Fibroblast of lung (primary cell): ENCODE measurements at regions not wholly inside any gene's neighbourhood (a gene's known extent, or its start where the extent isn't known, plus 50 kb on each side); places are given as distances from the start of the nearest gene placed in this dataset.

Experiments used
- EZH2 ChIP-seq: IDR thresholded peaks from 2 replicates; pipeline ENCODE4 v1.5.1; 2012; ENCODE audit warnings: low read length, control low read depth, mild to moderate bottlenecking; ENCODE audit errors: missing control alignments
- TF ChIP-seq, protein P1 (sequence below), 2 donors: IDR thresholded peaks in 1 of 2; conservative IDR thresholded peaks in 1 of 2; 1 replicate in 1 of 2; 2 replicates in 1 of 2; pipeline ENCODE4 v1.5.1; 2011 to 2012; ENCODE audit warnings: low read length in 2 of 2, control low read depth in 1 of 2, inconsistent platforms in 1 of 2, low read depth in 1 of 2, mild to moderate bottlenecking in 1 of 2

GRCh38 chr21:16496609-16497008, 766.8 kb downstream of the USP25 start:
- TF ChIP-seq, protein P1, sequence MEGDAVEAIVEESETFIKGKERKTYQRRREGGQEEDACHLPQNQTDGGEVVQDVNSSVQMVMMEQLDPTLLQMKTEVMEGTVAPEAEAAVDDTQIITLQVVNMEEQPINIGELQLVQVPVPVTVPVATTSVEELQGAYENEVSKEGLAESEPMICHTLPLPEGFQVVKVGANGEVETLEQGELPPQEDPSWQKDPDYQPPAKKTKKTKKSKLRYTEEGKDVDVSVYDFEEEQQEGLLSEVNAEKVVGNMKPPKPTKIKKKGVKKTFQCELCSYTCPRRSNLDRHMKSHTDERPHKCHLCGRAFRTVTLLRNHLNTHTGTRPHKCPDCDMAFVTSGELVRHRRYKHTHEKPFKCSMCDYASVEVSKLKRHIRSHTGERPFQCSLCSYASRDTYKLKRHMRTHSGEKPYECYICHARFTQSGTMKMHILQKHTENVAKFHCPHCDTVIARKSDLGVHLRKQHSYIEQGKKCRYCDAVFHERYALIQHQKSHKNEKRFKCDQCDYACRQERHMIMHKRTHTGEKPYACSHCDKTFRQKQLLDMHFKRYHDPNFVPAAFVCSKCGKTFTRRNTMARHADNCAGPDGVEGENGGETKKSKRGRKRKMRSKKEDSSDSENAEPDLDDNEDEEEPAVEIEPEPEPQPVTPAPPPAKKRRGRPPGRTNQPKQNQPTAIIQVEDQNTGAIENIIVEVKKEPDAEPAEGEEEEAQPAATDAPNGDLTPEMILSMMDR (conservative IDR thresholded peaks at IDR 0.05 in 1 of 2, IDR thresholded peaks at IDR 0.05 in 1 of 2; ENCODE audit: low read depth in 1 of 2, low read length in 2 of 2): no peak
- no peak for TF ChIP-seq EZH2
